DOHH2 (cell line): ENCODE measurements at regions not wholly inside any gene's neighbourhood (a gene's known extent, or its start where the extent isn't known, plus 50 kb on each side); places are given as distances from the start of the nearest gene placed in this dataset.

ENCODE experiments used
- H3F3A ChIP-seq: fragments of 200-600 bp; sonication (generic), shearing (Covaris generic); 2 replicates; pipeline ENCODE4 v1.6.0; 2016; ENCODE audit warnings: antibody characterized with exemption, mild to moderate bottlenecking; ENCODE audit not compliant: control insufficient read depth, insufficient read depth
- H3K27ac ChIP-seq: fragments of 200-600 bp; sonication (generic); 2 replicates; pipeline ENCODE4 v1.5.1; 2014; ENCODE audit warnings: low read depth, mild to moderate bottlenecking, low read length, moderate library complexity
- H3K27me3 ChIP-seq: fragments of 200-600 bp; sonication (generic); 2 replicates; pipeline ENCODE4 v1.6.1; 2014; ENCODE audit warnings: mild to moderate bottlenecking, low read length, mixed read lengths; ENCODE audit not compliant: control insufficient read depth
- H3K36me3 ChIP-seq: fragments of 200-600 bp; sonication (generic); 2 replicates; pipeline ENCODE4 v1.6.1; 2014; ENCODE audit warnings: mild to moderate bottlenecking, low read length, moderate library complexity, mixed read lengths; ENCODE audit not compliant: control insufficient read depth
- H3K4me1 ChIP-seq: fragments of 200-600 bp; sonication (generic); 2 replicates; pipeline ENCODE4 v1.6.1; 2014; ENCODE audit warnings: mild to moderate bottlenecking, low read length, mixed read lengths; ENCODE audit not compliant: control insufficient read depth
- H3K4me2 ChIP-seq: fragments of 200-600 bp; sonication (generic); 2 replicates; pipeline ENCODE4 v1.6.0; 2014; ENCODE audit warnings: mild to moderate bottlenecking, low read length, moderate library complexity
- H3K4me3 ChIP-seq: fragments of 200-600 bp; sonication (generic); 2 replicates; pipeline ENCODE4 v1.5.1; 2014; ENCODE audit warnings: mild to moderate bottlenecking, low read length, mixed read lengths
- H3K79me2 ChIP-seq: fragments of 200-600 bp; sonication (generic); 2 replicates; pipeline ENCODE4 v1.6.1; 2014; ENCODE audit warnings: mild to moderate bottlenecking, low read length, mixed read lengths; ENCODE audit not compliant: control insufficient read depth
- H3K9me2 ChIP-seq: fragments of 200-600 bp; sonication (generic); replicated peaks from 2 replicates; pipeline ENCODE4 v1.6.1; 2014; ENCODE audit warnings: mild to moderate bottlenecking, low read length, mixed read lengths; ENCODE audit not compliant: control insufficient read depth
- H3K9me3 ChIP-seq: fragments of 200-600 bp; sonication (generic); 2 replicates; pipeline ENCODE4 v1.6.1; 2014; ENCODE audit warnings: antibody characterized with exemption, low read length, mixed read lengths; ENCODE audit not compliant: control insufficient read depth, insufficient read depth
- H4K20me1 ChIP-seq: fragments of 200-600 bp; sonication (generic); 2 replicates; pipeline ENCODE4 v1.6.0; 2014; ENCODE audit warnings: low read depth, mild to moderate bottlenecking, antibody characterized with exemption, low read length, moderate library complexity; ENCODE audit not compliant: control insufficient read depth, insufficient read depth
- CTCF ChIP-seq: fragments of 200-600 bp; sonication (generic); IDR thresholded peaks from one replicate; pipeline ENCODE4 v1.5.1; 2014; ENCODE audit warnings: antibody characterized with exemption, mild to moderate bottlenecking, low read depth, low read length; ENCODE audit not compliant: poor library complexity, severe bottlenecking
- EZH2phosphoT487 ChIP-seq: fragments of 200-600 bp; sonication (generic); IDR thresholded peaks from 2 replicates; pipeline ENCODE4 v1.6.1; 2017; ENCODE audit warnings: borderline replicate concordance, mild to moderate bottlenecking, antibody characterized with exemption, low read length, moderate library complexity, mixed read lengths

GRCh38 chr4:116449764-116450163, 635.6 kb downstream of the TRAM1L1 start:
- Histone ChIP-seq H3K9me2 (no peaks in the 10 kb centered on the region), H4K20me1 (no peaks in the 10 kb centered on the region), H3K4me1 (no peaks in the 10 kb centered on the region), H3K4me3 (no peak overlapping the region), H3F3A (no peaks in the 10 kb centered on the region), H3K27me3 (no peaks in the 10 kb centered on the region), H3K27ac (no peak overlapping the region), H3K9me3 (no peaks in the 10 kb centered on the region), H3K36me3 (no peaks in the 10 kb centered on the region), H3K4me2 (no peak overlapping the region), H3K79me2 (no peaks in the 10 kb centered on the region)
- TF ChIP-seq EZH2phosphoT487 = no peak
- TF ChIP-seq CTCF = no peak

GRCh38 chr4:116444117-116444516, 641.3 kb downstream of the TRAM1L1 start:
- Histone ChIP-seq H3K27me3 (no peaks in the 10 kb centered on the region), H3K4me2 (no peak overlapping the region), H3F3A (no peaks in the 10 kb centered on the region), H3K36me3 (no peaks in the 10 kb centered on the region), H3K9me3 (no peaks in the 10 kb centered on the region), H3K27ac (no peak overlapping the region), H3K9me2 (no peaks in the 10 kb centered on the region), H3K4me1 (no peaks in the 10 kb centered on the region), H3K4me3 (no peak overlapping the region), H4K20me1 (no peaks in the 10 kb centered on the region), H3K79me2 (no peaks in the 10 kb centered on the region)
- TF ChIP-seq EZH2phosphoT487 (no peak), CTCF (no peak)

DNA sequence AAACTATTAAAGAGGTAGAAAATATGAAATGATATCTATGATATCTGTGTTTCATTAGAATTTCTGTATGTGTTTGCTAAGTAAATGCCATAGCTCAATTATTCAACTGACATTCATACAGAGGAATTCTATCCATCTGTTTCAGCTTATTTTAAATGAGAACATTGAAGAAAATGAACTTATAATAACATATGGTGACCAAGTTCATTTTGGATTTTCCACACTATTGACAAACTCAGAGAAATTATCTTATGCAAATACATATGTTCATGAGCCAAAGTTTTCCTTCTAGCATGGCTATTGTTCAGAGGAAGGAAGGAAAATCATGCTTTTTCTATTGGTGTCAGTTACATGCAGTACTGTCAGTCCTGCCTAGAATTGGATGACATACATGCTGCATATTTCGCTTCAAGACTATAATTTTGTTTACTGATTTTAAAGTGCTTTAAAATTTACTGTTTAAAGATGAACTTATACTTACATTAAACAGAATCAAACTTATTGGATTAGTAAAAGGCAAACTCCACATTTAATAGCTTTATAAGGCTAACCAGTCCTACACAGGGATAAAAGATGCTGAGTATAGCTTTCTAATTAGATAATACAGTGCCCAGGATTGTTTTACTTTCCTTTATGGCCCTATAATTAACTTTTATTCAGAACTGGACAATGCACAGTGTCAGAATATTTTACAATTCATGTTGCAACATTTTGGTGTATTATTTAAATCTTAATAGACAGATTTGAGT, 646.2 kb downstream of the TRAM1L1 start:
- TF ChIP-seq CTCF (no peak), EZH2phosphoT487 (no peak)
- H3K36me3 ChIP-seq = no peaks in the 10 kb centered on the region
- H4K20me1 ChIP-seq = no peaks in the 10 kb centered on the region
- no peaks in the 10 kb centered on the region for H3K9me2 ChIP-seq
- no peak overlapping the region for H3K4me3 ChIP-seq
- H3K4me2 ChIP-seq = no peak overlapping the region
- H3K79me2 ChIP-seq = no peaks in the 10 kb centered on the region
- no peaks in the 10 kb centered on the region for H3K4me1 ChIP-seq
- H3F3A ChIP-seq = no peaks in the 10 kb centered on the region
- no peaks in the 10 kb centered on the region for H3K9me3 ChIP-seq
- no peaks in the 10 kb centered on the region for H3K27me3 ChIP-seq
- H3K27ac ChIP-seq = no peak overlapping the region
